HG03139 (cell line): ENCODE measurements at regions not wholly inside any gene's neighbourhood (a gene's known extent, or its start where the extent isn't known, plus 50 kb on each side); places are given as distances from the start of the nearest gene placed in this dataset.

Source experiments
- ATAC-seq: cut with Tn5 transposase; IDR thresholded peaks from one replicate; pipeline ENCODE4 v1.9.1; 2021; ENCODE audit not compliant: unreplicated experiment

GRCh38 chr2:181146171-181146570 is 165.8 kb downstream of the UBE2E3 start:
- no peak for ATAC-seq

- ATAC-seq: no peak
These were observed 168.7 kb downstream of the UBE2E3 start for GRCh38 chr2:181149056-181149455.

- no peak for ATAC-seq
These were observed 171.8 kb downstream of the UBE2E3 start for GRCh38 chr2:181152226-181152625.

GRCh38 chr2:181152701-181153100 is 172.3 kb downstream of the UBE2E3 start:
- ATAC-seq: no peak

GRCh38 chr2:181153886-181154285 is 173.5 kb downstream of the UBE2E3 start:
- ATAC-seq: no peak

GRCh38 chr2:181157326-181157725 is 176.9 kb downstream of the UBE2E3 start:
- ATAC-seq: no peak

- no peak for ATAC-seq
These were observed 178.0 kb downstream of the UBE2E3 start for GRCh38 chr2:181158427-181158826.

GRCh38 chr2:181161615-181162014 is 181.2 kb downstream of the UBE2E3 start:
- no peak for ATAC-seq

GRCh38 chr2:181163139-181163538 is 182.7 kb downstream of the UBE2E3 start:
- ATAC-seq: peak; percentile 38

- no peak for ATAC-seq
These were observed 183.3 kb downstream of the UBE2E3 start for GRCh38 chr2:181163691-181164090.

- ATAC-seq: no peak
These were observed 184.3 kb downstream of the UBE2E3 start for GRCh38 chr2:181164699-181165098.

- ATAC-seq: peak; percentile 57
These were observed 184.9 kb downstream of the UBE2E3 start for GRCh38 chr2:181165199-181165868.

- no peak for ATAC-seq
These were observed 189.1 kb downstream of the UBE2E3 start for GRCh38 chr2:181169503-181169902.

- no peak for ATAC-seq
These were observed 189.9 kb downstream of the UBE2E3 start for GRCh38 chr2:181170256-181170655.

- no peak for ATAC-seq
These were observed 192.3 kb downstream of the UBE2E3 start for GRCh38 chr2:181172676-181173075.

- no peak for ATAC-seq
These were observed 194.5 kb downstream of the UBE2E3 start for GRCh38 chr2:181174611-181175580.

- ATAC-seq: no peak
These were observed 196.1 kb downstream of the UBE2E3 start for GRCh38 chr2:181176540-181176939.

GRCh38 chr2:181177376-181177775 is 197.0 kb downstream of the UBE2E3 start:
- ATAC-seq: no peak

GRCh38 chr2:181178130-181178529 is 197.7 kb downstream of the UBE2E3 start:
- no peak for ATAC-seq

GRCh38 chr2:181178823-181179412 is 198.5 kb downstream of the UBE2E3 start:
- ATAC-seq: peak; percentile 70

- peak; percentile 93 for ATAC-seq
These were observed 203.6 kb downstream of the UBE2E3 start for GRCh38 chr2:181183878-181184542.
